IPS-15b (cell line): ENCODE measurements at regions not wholly inside any gene's neighbourhood (a gene's known extent, or its start where the extent isn't known, plus 50 kb on each side); places are given as distances from the start of the nearest gene placed in this dataset.

Experiments used
- H3K27me3 ChIP-seq: one replicate; pipeline ENCODE4 v1.6.1; 2013; ENCODE audit warnings: low read length; ENCODE audit not compliant: control insufficient read depth, insufficient read depth
- H3K36me3 ChIP-seq: one replicate; pipeline ENCODE4 v1.6.1; 2013; ENCODE audit warnings: low read length; ENCODE audit not compliant: control insufficient read depth, insufficient read depth
- H3K4me1 ChIP-seq: one replicate; pipeline ENCODE4 v1.6.1; 2013; ENCODE audit warnings: mild to moderate bottlenecking, low read length; ENCODE audit not compliant: control insufficient read depth, insufficient read depth
- H3K4me3 ChIP-seq: one replicate; pipeline ENCODE4 v1.5.1; 2013; ENCODE audit warnings: low read depth, low read length
- H3K9ac ChIP-seq: one replicate; pipeline ENCODE4 v1.6.1; 2013; ENCODE audit warnings: low read depth, mild to moderate bottlenecking, low read length
- H3K9me3 ChIP-seq: one replicate; pipeline ENCODE4 v1.6.1; 2013; ENCODE audit warnings: mild to moderate bottlenecking, low read length; ENCODE audit not compliant: control insufficient read depth, insufficient read depth

- Histone ChIP-seq H3K4me1 (peaks cover 6% of the 10 kb centered on the region), H3K9me3 (no peaks in the 10 kb centered on the region), H3K36me3 (no peaks in the 10 kb centered on the region), H3K9ac (no peak overlapping the region), H3K4me3 (no peak overlapping the region), H3K27me3 (no peaks in the 10 kb centered on the region)
These were observed 320.1 kb downstream of the PIK3C3 start for GRCh38 chr18:42275138-42275535.

GRCh38 chr18:42275949-42276730, 321.1 kb downstream of the PIK3C3 start:
- H3K36me3 ChIP-seq, result no peaks in the 10 kb centered on the region
- H3K9me3 ChIP-seq, result no peaks in the 10 kb centered on the region
- H3K4me3 ChIP-seq, result no peak overlapping the region
- H3K4me1 ChIP-seq, result peaks cover 6% of the 10 kb centered on the region
- no peak overlapping the region for H3K9ac ChIP-seq
- H3K27me3 ChIP-seq, result no peaks in the 10 kb centered on the region

GRCh38 chr18:42281124-42281523, 326.1 kb downstream of the PIK3C3 start:
- Histone ChIP-seq H3K36me3 (no peaks in the 10 kb centered on the region), H3K9me3 (no peaks in the 10 kb centered on the region), H3K9ac (no peak overlapping the region), H3K4me1 (no peaks in the 10 kb centered on the region), H3K4me3 (no peak overlapping the region), H3K27me3 (no peaks in the 10 kb centered on the region)

GRCh38 chr18:42281851-42282250, 326.8 kb downstream of the PIK3C3 start:
- no peaks in the 10 kb centered on the region for H3K4me1 ChIP-seq
- H3K9ac ChIP-seq, result no peak overlapping the region
- H3K27me3 ChIP-seq, result no peaks in the 10 kb centered on the region
- H3K4me3 ChIP-seq, result no peak overlapping the region
- no peaks in the 10 kb centered on the region for H3K9me3 ChIP-seq
- H3K36me3 ChIP-seq, result no peaks in the 10 kb centered on the region

GRCh38 chr18:42287047-42287446, 332.0 kb downstream of the PIK3C3 start:
- H3K27me3 ChIP-seq, result no peaks in the 10 kb centered on the region
- H3K4me3 ChIP-seq, result no peak overlapping the region
- H3K36me3 ChIP-seq, result no peaks in the 10 kb centered on the region
- no peak overlapping the region for H3K9ac ChIP-seq
- no peaks in the 10 kb centered on the region for H3K9me3 ChIP-seq
- H3K4me1 ChIP-seq, result no peaks in the 10 kb centered on the region

- no peak overlapping the region for H3K4me3 ChIP-seq
- H3K27me3 ChIP-seq, result no peaks in the 10 kb centered on the region
- no peaks in the 10 kb centered on the region for H3K9me3 ChIP-seq
- H3K9ac ChIP-seq, result no peak overlapping the region
- H3K36me3 ChIP-seq, result no peaks in the 10 kb centered on the region
- no peaks in the 10 kb centered on the region for H3K4me1 ChIP-seq
These were observed 333.1 kb downstream of the PIK3C3 start for GRCh38 chr18:42288129-42288528.

GRCh38 chr18:42289526-42289925, 334.5 kb downstream of the PIK3C3 start:
- H3K9me3 ChIP-seq, result no peaks in the 10 kb centered on the region
- H3K4me1 ChIP-seq, result no peaks in the 10 kb centered on the region
- no peaks in the 10 kb centered on the region for H3K27me3 ChIP-seq
- no peak overlapping the region for H3K4me3 ChIP-seq
- no peaks in the 10 kb centered on the region for H3K36me3 ChIP-seq
- no peak overlapping the region for H3K9ac ChIP-seq

- Histone ChIP-seq H3K27me3 (no peaks in the 10 kb centered on the region), H3K9ac (no peak overlapping the region), H3K4me1 (no peaks in the 10 kb centered on the region), H3K4me3 (no peak overlapping the region), H3K36me3 (no peaks in the 10 kb centered on the region), H3K9me3 (no peaks in the 10 kb centered on the region)
These were observed 335.6 kb downstream of the PIK3C3 start for GRCh38 chr18:42290318-42291307.

GRCh38 chr18:42292654-42293053, 337.6 kb downstream of the PIK3C3 start:
- Histone ChIP-seq H3K36me3 (no peaks in the 10 kb centered on the region), H3K4me1 (no peaks in the 10 kb centered on the region), H3K9ac (no peak overlapping the region), H3K4me3 (no peak overlapping the region), H3K27me3 (no peaks in the 10 kb centered on the region), H3K9me3 (no peaks in the 10 kb centered on the region)

- H3K9me3 ChIP-seq, result no peaks in the 10 kb centered on the region
- no peak overlapping the region for H3K9ac ChIP-seq
- H3K4me1 ChIP-seq, result no peaks in the 10 kb centered on the region
- H3K4me3 ChIP-seq, result no peak overlapping the region
- H3K36me3 ChIP-seq, result no peaks in the 10 kb centered on the region
- no peaks in the 10 kb centered on the region for H3K27me3 ChIP-seq
These were observed 341.2 kb downstream of the PIK3C3 start for GRCh38 chr18:42296192-42296591.

GRCh38 chr18:42296723-42297122, 341.7 kb downstream of the PIK3C3 start:
- H3K4me3 ChIP-seq, result no peak overlapping the region
- no peaks in the 10 kb centered on the region for H3K27me3 ChIP-seq
- H3K4me1 ChIP-seq, result no peaks in the 10 kb centered on the region
- no peaks in the 10 kb centered on the region for H3K9me3 ChIP-seq
- no peak overlapping the region for H3K9ac ChIP-seq
- no peaks in the 10 kb centered on the region for H3K36me3 ChIP-seq
